ENCODE measurements at regions not wholly inside any gene's neighbourhood (a gene's known extent, or its start where the extent isn't known, plus 50 kb on each side); places are given as distances from the start of the nearest gene placed in this dataset.

GRCh38 chr6:150800674-150801314 is 64.7 kb upstream of the MTHFD1L start:
- POLR2A ChIA-PET (ENCODE audit: unreplicated experiment) = no interaction called here
- no peak for TF ChIP-seq EZH2phosphoT487 (IDR thresholded peaks at IDR 0.05; ENCODE audit: borderline replicate concordance, low read length)
- no peak for TF ChIP-seq CTCF (conservative IDR thresholded peaks at IDR 0.05; ENCODE audit: low read depth, low read length)
- no peak for TF ChIP-seq EZH2 (IDR thresholded peaks at IDR 0.05; ENCODE audit: low read length, unreplicated experiment)
- no TSS peak for BruUV-seq (replicated peaks)
- DNase-seq = no peak
- Histone ChIP-seq H3K9me2 (replicated peaks; ENCODE audit: low read length) (no peaks in the 10 kb centered on the region), H3K9me3 (ENCODE audit: low read length) (no peaks in the 10 kb centered on the region), H3K9ac (ENCODE audit: low read length) (no peak overlapping the region), H3K4me3 (ENCODE audit: low read length) (no peak overlapping the region), H4K20me1 (ENCODE audit: low read length) (no peaks in the 10 kb centered on the region), H3K79me2 (ENCODE audit: low read length) (no peaks in the 10 kb centered on the region), H3K4me1 (ENCODE audit: insufficient read depth, low read length) (no peaks in the 10 kb centered on the region), H3F3A (ENCODE audit: low read length, unreplicated experiment) (no peaks in the 10 kb centered on the region), H3K4me2 (ENCODE audit: low read length) (no peak overlapping the region), H3K36me3 (ENCODE audit: low read depth, low read length) (no peaks in the 10 kb centered on the region), H2AFZ (ENCODE audit: low read length) (no peak overlapping the region), H3K27ac (ENCODE audit: low read length) (no peak overlapping the region), H3K27me3 (ENCODE audit: low read length) (no peaks in the 10 kb centered on the region)
- intact Hi-C loops (cut with micrococcal nuclease) = no loop called here
- CTCF ChIA-PET = no interaction called here
- ATAC-seq = no peak

- Histone ChIP-seq H3K4me2 (ENCODE audit: low read length) (no peak overlapping the region), H3K4me3 (ENCODE audit: low read length) (no peak overlapping the region), H3K9ac (ENCODE audit: low read length) (no peak overlapping the region), H4K20me1 (ENCODE audit: low read length) (no peaks in the 10 kb centered on the region), H2AFZ (ENCODE audit: low read length) (no peak overlapping the region), H3K79me2 (ENCODE audit: low read length) (no peaks in the 10 kb centered on the region), H3K27me3 (ENCODE audit: low read length) (no peaks in the 10 kb centered on the region), H3K36me3 (ENCODE audit: low read depth, low read length) (no peaks in the 10 kb centered on the region), H3K27ac (ENCODE audit: low read length) (no peak overlapping the region), H3K4me1 (ENCODE audit: insufficient read depth, low read length) (no peaks in the 10 kb centered on the region), H3F3A (ENCODE audit: low read length, unreplicated experiment) (no peaks in the 10 kb centered on the region), H3K9me2 (replicated peaks; ENCODE audit: low read length) (no peaks in the 10 kb centered on the region), H3K9me3 (ENCODE audit: low read length) (no peaks in the 10 kb centered on the region)
- CTCF ChIA-PET = no interaction called here
- no peak for TF ChIP-seq EZH2 (IDR thresholded peaks at IDR 0.05; ENCODE audit: low read length, unreplicated experiment)
- TF ChIP-seq EZH2phosphoT487 (IDR thresholded peaks at IDR 0.05; ENCODE audit: borderline replicate concordance, low read length) = no peak
- TF ChIP-seq CTCF (conservative IDR thresholded peaks at IDR 0.05; ENCODE audit: low read depth, low read length) = no peak
- BruUV-seq (replicated peaks) = no TSS peak
- POLR2A ChIA-PET (ENCODE audit: unreplicated experiment) = no interaction called here
- DNase-seq (peak; percentile 76), ATAC-seq (peak; percentile 69)
- intact Hi-C loops (cut with micrococcal nuclease) = no loop called here
Measured at GRCh38 chr6:150806790-150807189, 58.7 kb upstream of the MTHFD1L start.

GRCh38 chr6:150813319-150813992 is 52.0 kb upstream of the MTHFD1L start:
- H3K4me1 ChIP-seq (ENCODE audit: insufficient read depth, low read length) = peaks cover 28% of the 10 kb centered on the region
- no peaks in the 10 kb centered on the region for H3F3A ChIP-seq (ENCODE audit: low read length, unreplicated experiment)
- ChIA-PET POLR2A (ENCODE audit: unreplicated experiment) (interaction anchor here (0.5 to 0.6 kb wide), 2 partner anchors 10 to 118 kb away, joined by 4 read pairs; no protein-coding TSS in a partner anchor), CTCF (interaction anchor here (0.6 to 1.2 kb wide), 2 partner anchors 395 to 950 kb away, joined by 3 to 16 read pairs; no protein-coding TSS in a partner anchor)
- peak; percentile 72 for DNase-seq
- ATAC-seq = peak; percentile 32
- H3K36me3 ChIP-seq (ENCODE audit: low read depth, low read length) = no peaks in the 10 kb centered on the region
- peak overlapping the region; percentile 77 for H3K4me2 ChIP-seq (ENCODE audit: low read length)
- no peaks in the 10 kb centered on the region for H3K27me3 ChIP-seq (ENCODE audit: low read length)
- H3K9me3 ChIP-seq (ENCODE audit: low read length) = no peaks in the 10 kb centered on the region
- H3K79me2 ChIP-seq (ENCODE audit: low read length) = no peaks in the 10 kb centered on the region
- intact Hi-C loops (cut with micrococcal nuclease) = no loop called here
- TF ChIP-seq EZH2phosphoT487 (IDR thresholded peaks at IDR 0.05; ENCODE audit: borderline replicate concordance, low read length) (no peak), EZH2 (IDR thresholded peaks at IDR 0.05; ENCODE audit: low read length, unreplicated experiment) (no peak), CTCF (conservative IDR thresholded peaks at IDR 0.05; ENCODE audit: low read depth, low read length) (no peak)
- H3K9me2 ChIP-seq (replicated peaks; ENCODE audit: low read length) = no peaks in the 10 kb centered on the region
- H3K9ac ChIP-seq (ENCODE audit: low read length) = peak overlapping the region; percentile 75
- peak overlapping the region; percentile 51 for H3K4me3 ChIP-seq (ENCODE audit: low read length)
- no peaks in the 10 kb centered on the region for H4K20me1 ChIP-seq (ENCODE audit: low read length)
- BruUV-seq (replicated peaks) = no TSS peak
- H3K27ac ChIP-seq (ENCODE audit: low read length) = peak overlapping the region; percentile 97
- H2AFZ ChIP-seq (ENCODE audit: low read length) = peak overlapping the region; percentile 4; the same call in 1 of the 2 replicates

Data from PC-3 (cell line).